Neutrophil (primary cell): ENCODE measurements at regions not wholly inside any gene's neighbourhood (a gene's known extent, or its start where the extent isn't known, plus 50 kb on each side); places are given as distances from the start of the nearest gene placed in this dataset.
A peak's percentile ranks its signal among the peaks of the same experiment; 100 is the strongest.

ENCODE experiments used
- H3K27ac ChIP-seq: fragments of 200-600 bp; sonication (generic); 2 replicates; pipeline ENCODE4 v1.5.1; 2016; ENCODE audit warnings: mild to moderate bottlenecking, moderate library complexity
- H3K27me3 ChIP-seq: fragments of 200-600 bp; sonication (generic); 2 replicates; pipeline ENCODE4 v1.6.0; 2016; ENCODE audit warnings: mild to moderate bottlenecking
- H3K36me3 ChIP-seq: fragments of 200-600 bp; sonication (generic); 2 replicates; pipeline ENCODE4 v1.5.1; 2017
- H3K4me1 ChIP-seq, 2 experiments: fragments of 200-600 bp in 1 of 2; sonication (generic) in 1 of 2; 1 replicate in 1 of 2; 2 replicates in 1 of 2; pipeline versions ENCODE4 v1.5.1 to v1.6.1; 2013 to 2016; ENCODE audit warnings: low read depth in 1 of 2, low read length in 1 of 2, mild to moderate bottlenecking in 1 of 2, moderate library complexity in 1 of 2; ENCODE audit not compliant: control insufficient read depth in 1 of 2, insufficient read depth in 1 of 2
- H3K4me3 ChIP-seq, 2 experiments: fragments of 200-600 bp in 1 of 2; sonication (generic) in 1 of 2; 1 replicate in 1 of 2; 2 replicates in 1 of 2; pipeline ENCODE4 v1.5.1; 2013 to 2016; ENCODE audit warnings: low read depth in 1 of 2, low read length in 1 of 2, mild to moderate bottlenecking in 1 of 2, moderate library complexity in 1 of 2
- H3K9me3 ChIP-seq: fragments of 200-600 bp; sonication (generic); 2 replicates; pipeline ENCODE4 v1.5.1; 2016
- TF ChIP-seq, protein P1 (sequence below): fragments of 200-600 bp; sonication (generic); IDR thresholded peaks from 2 replicates; pipeline ENCODE4 v1.5.1; 2016; ENCODE audit warnings: antibody characterized with exemption

DNA sequence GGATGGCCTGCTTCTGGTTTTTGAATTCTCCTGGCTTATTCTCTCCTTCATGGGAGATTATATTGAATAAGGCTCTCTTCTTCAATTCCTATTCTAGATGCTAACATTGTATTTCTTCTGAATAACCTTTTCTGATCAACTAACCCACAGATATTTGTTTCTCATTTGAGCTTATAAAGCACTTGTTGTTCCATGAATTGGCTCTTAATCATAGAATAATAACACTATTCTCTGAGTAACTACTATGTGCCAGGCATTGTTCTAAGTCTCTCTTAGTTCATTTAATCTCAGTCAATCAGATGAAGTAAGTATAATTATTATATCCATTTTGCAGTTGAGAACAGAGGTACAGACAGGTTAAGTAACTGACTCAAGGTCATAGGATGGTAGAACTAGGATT, 136.3 kb upstream of the MLIP start:
- Histone ChIP-seq H3K4me3 (no peak overlapping the region), H3K27me3 (no peaks in the 10 kb centered on the region), H3K4me1 (no peaks in the 10 kb centered on the region), H3K9me3 (no peaks in the 10 kb centered on the region), H3K36me3 (no peaks in the 10 kb centered on the region), H3K27ac (no peak overlapping the region)
- TF ChIP-seq, protein P1, sequence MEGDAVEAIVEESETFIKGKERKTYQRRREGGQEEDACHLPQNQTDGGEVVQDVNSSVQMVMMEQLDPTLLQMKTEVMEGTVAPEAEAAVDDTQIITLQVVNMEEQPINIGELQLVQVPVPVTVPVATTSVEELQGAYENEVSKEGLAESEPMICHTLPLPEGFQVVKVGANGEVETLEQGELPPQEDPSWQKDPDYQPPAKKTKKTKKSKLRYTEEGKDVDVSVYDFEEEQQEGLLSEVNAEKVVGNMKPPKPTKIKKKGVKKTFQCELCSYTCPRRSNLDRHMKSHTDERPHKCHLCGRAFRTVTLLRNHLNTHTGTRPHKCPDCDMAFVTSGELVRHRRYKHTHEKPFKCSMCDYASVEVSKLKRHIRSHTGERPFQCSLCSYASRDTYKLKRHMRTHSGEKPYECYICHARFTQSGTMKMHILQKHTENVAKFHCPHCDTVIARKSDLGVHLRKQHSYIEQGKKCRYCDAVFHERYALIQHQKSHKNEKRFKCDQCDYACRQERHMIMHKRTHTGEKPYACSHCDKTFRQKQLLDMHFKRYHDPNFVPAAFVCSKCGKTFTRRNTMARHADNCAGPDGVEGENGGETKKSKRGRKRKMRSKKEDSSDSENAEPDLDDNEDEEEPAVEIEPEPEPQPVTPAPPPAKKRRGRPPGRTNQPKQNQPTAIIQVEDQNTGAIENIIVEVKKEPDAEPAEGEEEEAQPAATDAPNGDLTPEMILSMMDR = no peak

DNA sequence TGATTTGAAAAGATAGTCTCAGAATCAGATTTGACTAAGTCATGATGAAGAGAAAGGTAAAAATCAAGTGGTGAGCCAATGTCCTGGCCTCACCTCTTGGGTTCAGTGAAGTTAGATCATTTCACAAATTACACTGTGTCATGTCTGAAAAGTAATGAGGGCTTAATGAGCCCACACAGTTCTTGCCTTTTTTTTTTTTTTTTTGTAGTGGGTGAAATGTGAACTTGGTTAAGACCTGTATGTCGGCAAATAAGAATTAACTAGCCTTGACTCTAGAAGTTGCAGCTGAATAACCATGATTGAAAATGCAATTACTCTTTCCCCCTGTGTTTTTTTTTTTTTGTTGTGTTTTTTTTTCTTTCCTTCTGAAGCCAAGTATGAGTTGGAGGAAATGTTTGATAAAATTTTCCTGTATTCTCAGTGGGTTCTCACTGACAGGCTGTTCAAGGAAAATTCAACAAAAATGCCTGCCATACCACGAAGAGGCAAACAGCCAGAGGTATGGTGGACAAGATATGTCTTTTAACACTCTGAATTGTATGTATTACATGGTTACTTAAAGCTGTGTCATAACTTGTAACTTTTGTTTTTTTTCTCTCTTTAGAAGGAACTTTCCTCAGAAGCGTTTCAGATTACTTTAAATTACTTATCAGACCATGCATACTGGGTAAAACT, 135.2 kb upstream of the MLIP start:
- Histone ChIP-seq H3K27me3 (no peaks in the 10 kb centered on the region), H3K9me3 (no peaks in the 10 kb centered on the region), H3K36me3 (no peaks in the 10 kb centered on the region), H3K27ac (no peak overlapping the region), H3K4me3 (no peak overlapping the region), H3K4me1 (no peaks in the 10 kb centered on the region)
- TF ChIP-seq, protein P1 = no peak

DNA sequence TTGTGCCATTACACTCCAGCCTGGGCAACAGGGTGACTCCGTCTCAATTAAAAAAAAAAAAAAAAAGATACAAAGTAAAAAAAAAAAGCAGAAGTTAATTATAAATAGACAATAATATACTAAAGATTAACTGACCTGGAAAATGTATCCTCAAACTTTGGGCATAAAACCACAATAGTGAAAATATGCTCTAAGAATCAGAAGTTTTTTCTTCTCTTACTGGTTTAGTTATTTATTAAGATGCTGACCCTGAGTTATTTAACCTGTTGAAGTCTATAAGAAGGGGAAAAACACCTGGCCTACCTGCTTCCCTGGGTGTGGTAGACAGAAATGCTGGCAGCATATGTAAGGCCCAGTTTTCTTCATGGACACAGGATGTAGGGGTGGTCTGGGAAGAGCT, 133.7 kb upstream of the MLIP start:
- no peaks in the 10 kb centered on the region for H3K9me3 ChIP-seq
- no peak overlapping the region for H3K4me3 ChIP-seq
- TF ChIP-seq, protein P1 = no peak
- no peaks in the 10 kb centered on the region for H3K27me3 ChIP-seq
- H3K36me3 ChIP-seq = no peaks in the 10 kb centered on the region
- H3K27ac ChIP-seq = no peak overlapping the region
- no peaks in the 10 kb centered on the region for H3K4me1 ChIP-seq

DNA sequence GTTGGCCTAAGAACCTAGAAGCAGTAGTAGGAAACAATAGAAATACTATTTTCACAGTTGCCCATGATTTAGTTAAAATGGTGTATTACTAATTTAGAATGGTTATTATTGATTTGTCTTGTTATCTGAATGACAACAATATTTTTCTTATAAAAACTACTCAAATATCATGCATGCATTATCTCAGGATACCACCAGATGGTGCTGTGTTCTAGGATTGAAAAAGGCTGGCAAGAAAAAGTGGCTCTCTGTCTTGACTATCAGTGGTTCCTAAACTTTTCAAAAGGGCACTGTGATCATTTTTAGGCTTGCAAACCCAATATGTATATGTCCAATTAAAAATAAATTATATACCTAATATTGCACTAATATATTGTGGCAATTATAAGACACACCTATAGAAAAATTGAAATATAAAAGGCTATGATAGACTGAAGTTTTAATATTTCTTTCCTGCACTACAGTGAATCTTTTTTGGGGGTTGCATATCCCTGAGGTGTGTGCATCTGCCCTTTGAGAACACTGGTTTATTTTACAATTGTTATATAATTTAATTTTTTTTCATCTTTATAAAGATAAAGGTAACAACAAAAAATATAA, 131.7 kb upstream of the MLIP start:
- Histone ChIP-seq H3K36me3 (no peaks in the 10 kb centered on the region), H3K9me3 (no peaks in the 10 kb centered on the region), H3K27me3 (peaks cover 4% of the 10 kb centered on the region), H3K4me3 (no peak overlapping the region), H3K27ac (no peak overlapping the region), H3K4me1 (no peaks in the 10 kb centered on the region)
- TF ChIP-seq, protein P1 = peak; percentile 51

DNA sequence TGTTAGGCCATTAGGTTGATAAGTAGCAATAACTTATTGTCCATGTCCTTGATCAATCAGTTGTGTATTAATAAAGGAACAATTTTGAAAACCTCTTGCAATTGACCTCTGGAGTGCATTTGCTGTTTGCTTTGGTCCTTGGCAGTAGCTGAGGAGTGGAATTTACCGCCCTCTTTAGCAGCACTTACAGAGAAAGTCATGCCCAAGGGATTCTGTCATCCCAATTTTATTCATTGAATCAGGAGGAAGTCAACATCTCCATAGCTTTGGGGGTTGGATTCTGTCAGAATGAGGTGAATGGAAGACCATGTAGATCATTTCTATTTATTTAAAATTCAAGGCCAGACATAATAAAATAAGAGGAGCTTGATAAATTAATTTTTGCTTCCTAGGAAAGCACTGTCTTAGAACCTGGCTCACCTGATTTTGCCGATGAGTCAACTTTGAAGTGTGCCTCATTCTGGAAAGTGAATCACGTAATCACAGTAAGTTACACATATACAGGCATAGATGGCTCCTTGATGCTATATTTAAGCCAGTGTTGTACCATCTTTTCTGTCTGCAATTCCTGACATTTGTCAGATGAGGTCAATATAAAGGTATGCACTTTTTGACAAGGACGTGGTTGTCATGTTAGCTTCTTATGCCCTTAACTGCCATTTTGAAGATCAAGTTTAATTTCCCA, 128.7 kb upstream of the MLIP start:
- TF ChIP-seq, protein P1 = no peak
- Histone ChIP-seq H3K9me3 (no peaks in the 10 kb centered on the region), H3K27me3 (peaks cover 4% of the 10 kb centered on the region), H3K4me1 (no peaks in the 10 kb centered on the region), H3K4me3 (no peak overlapping the region), H3K27ac (no peak overlapping the region), H3K36me3 (no peaks in the 10 kb centered on the region)
